Mucosa of descending colon (tissue), 3 donors: ENCODE measurements at regions not wholly inside any gene's neighbourhood (a gene's known extent, or its start where the extent isn't known, plus 50 kb on each side); places are given as distances from the start of the nearest gene placed in this dataset.

Experiments
- ATAC-seq: fragments of 200-7000 bp; cut with Tn5 transposase; one replicate; pipeline ENCODE4 v1.9.1; 2020; ENCODE audit warnings: mild to moderate bottlenecking, moderate library complexity
- DNase-seq, 3 donors: peaks; one replicate each; pipeline ENCODE4 v3.0.0-alpha.2; 2020
- H3K36me3 ChIP-seq: fragments of 200-600 bp; one replicate; pipeline ENCODE4 v1.8.0; 2021; ENCODE audit warnings: low read depth, mild to moderate bottlenecking
- H3K4me1 ChIP-seq: fragments of 200-600 bp; one replicate; pipeline ENCODE4 v1.8.0; 2021; ENCODE audit warnings: low read depth, mild to moderate bottlenecking
- H3K4me3 ChIP-seq: fragments of 200-600 bp; one replicate; pipeline ENCODE4 v1.8.0; 2021; ENCODE audit warnings: mild to moderate bottlenecking
- H3K9me3 ChIP-seq: fragments of 200-600 bp; one replicate; pipeline ENCODE4 v1.8.0; 2021; ENCODE audit warnings: mild to moderate bottlenecking
- intact Hi-C, 2 donors: fragments of 100-400 bp; cut with DNase I in 1 of 2; cut with micrococcal nuclease in 1 of 2; formaldehyde crosslinking; loops; one replicate each; pipeline versions ENCODE4 v1.11.0 to v1.11.1; 2022; cut with DNase I, micrococcal nuclease
- TF ChIP-seq, protein P1 (sequence below): fragments of 200-600 bp; IDR thresholded peaks from one replicate; pipeline ENCODE4 v1.8.0; 2022; ENCODE audit warnings: antibody characterized with exemption, mild to moderate bottlenecking
- donor health status: DM: no; HTN: no; CAD: no; lungs with moderate emphysema.
- donor health status: DM: no; HTN: no; CAD: no.
- donor health status: DM: no; HTN: yes; CAD: no.

DNA sequence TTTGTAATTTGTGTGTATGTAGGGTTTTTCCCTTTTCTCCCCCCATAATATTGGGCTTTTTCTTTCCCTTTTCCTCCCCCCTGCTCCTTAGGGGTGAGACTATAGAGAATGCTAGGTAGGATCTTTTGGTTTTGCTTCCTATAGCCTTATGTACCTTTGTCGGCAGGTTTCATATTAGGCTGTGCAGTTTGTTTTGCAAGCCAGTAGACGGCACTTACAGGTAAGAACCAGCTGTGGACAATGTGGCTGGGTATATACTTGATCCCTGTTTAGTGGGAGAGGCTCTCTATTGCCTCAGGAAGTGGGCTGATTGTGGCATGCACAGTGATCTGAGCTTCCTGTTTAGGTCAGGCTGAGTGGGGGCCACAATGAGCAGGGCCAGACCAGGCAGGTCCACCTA lies 359.2 kb upstream of the OBI1 start:
- Histone ChIP-seq H3K4me1 (no peaks in the 10 kb centered on the region), H3K4me3 (no peak overlapping the region), H3K36me3 (no peaks in the 10 kb centered on the region), H3K9me3 (peaks cover 23% of the 10 kb centered on the region)
- intact Hi-C loops: no loop called here
- ATAC-seq (no peak), DNase-seq (no peak)
- TF ChIP-seq, protein P1, sequence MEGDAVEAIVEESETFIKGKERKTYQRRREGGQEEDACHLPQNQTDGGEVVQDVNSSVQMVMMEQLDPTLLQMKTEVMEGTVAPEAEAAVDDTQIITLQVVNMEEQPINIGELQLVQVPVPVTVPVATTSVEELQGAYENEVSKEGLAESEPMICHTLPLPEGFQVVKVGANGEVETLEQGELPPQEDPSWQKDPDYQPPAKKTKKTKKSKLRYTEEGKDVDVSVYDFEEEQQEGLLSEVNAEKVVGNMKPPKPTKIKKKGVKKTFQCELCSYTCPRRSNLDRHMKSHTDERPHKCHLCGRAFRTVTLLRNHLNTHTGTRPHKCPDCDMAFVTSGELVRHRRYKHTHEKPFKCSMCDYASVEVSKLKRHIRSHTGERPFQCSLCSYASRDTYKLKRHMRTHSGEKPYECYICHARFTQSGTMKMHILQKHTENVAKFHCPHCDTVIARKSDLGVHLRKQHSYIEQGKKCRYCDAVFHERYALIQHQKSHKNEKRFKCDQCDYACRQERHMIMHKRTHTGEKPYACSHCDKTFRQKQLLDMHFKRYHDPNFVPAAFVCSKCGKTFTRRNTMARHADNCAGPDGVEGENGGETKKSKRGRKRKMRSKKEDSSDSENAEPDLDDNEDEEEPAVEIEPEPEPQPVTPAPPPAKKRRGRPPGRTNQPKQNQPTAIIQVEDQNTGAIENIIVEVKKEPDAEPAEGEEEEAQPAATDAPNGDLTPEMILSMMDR: no peak

GRCh38 chr13:79011179-79011578 lies 352.2 kb upstream of the OBI1 start:
- no peaks in the 10 kb centered on the region for H3K9me3 ChIP-seq
- H3K36me3 ChIP-seq: no peaks in the 10 kb centered on the region
- H3K4me3 ChIP-seq: no peak overlapping the region
- ATAC-seq (no peak), DNase-seq (no peak)
- intact Hi-C loops: no loop called here
- TF ChIP-seq, protein P1: no peak
- no peaks in the 10 kb centered on the region for H3K4me1 ChIP-seq

DNA sequence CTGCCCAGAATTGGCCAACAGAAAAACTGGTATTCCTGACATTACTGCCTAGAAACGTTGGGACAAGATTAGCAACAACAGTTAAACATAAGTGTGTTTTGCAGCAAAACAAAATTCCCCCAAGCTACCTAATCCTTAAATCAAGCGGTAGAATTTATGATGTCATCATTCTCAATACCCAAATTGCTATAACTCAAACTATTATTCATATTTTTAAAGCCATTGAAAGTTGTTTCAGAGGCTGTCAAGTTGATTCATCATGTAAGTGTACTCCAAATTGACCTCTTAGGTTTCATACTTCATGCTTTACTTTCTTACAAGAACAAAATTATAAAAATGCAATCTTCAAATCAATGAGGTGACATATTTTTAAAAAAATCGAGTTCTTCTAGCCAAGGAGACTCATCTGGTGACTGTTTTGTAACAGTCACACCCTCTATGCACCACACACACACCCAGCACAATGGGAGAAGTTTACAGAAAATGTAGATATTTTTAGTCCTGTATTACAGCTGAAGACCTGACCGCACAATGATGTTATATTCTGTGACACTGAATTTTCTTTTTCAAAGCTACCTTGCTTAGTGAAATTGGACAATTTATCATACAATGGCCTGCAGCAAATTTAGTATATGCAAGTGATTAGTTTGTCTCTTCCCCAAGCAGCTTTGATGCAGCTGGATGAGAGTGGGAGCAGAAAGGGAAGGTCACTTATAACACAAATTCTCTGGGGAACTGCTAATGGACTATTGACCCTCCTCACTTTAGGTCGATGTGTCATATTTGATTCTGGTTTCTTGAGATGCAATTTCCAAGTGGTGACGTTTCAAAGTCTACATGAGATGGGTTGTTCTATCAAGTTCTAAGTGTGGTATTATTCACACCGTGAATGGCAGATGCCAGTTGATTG lies 345.3 kb upstream of the OBI1 start:
- Histone ChIP-seq H3K4me3 (no peak overlapping the region), H3K9me3 (no peaks in the 10 kb centered on the region), H3K36me3 (no peaks in the 10 kb centered on the region), H3K4me1 (no peaks in the 10 kb centered on the region)
- ATAC-seq (no peak), DNase-seq (no peak)
- intact Hi-C loops: no loop called here
- TF ChIP-seq, protein P1: no peak

- Histone ChIP-seq H3K4me1 (no peaks in the 10 kb centered on the region), H3K9me3 (no peaks in the 10 kb centered on the region), H3K36me3 (no peaks in the 10 kb centered on the region), H3K4me3 (no peak overlapping the region)
- no peak for ATAC-seq
- intact Hi-C loops: no loop called here
- no peak for DNase-seq
- TF ChIP-seq, protein P1: no peak
Observed at GRCh38 chr13:78999494-78999893, 340.5 kb upstream of the OBI1 start.

- H3K9me3 ChIP-seq: no peaks in the 10 kb centered on the region
- no peaks in the 10 kb centered on the region for H3K4me1 ChIP-seq
- intact Hi-C loops: no loop called here
- no peaks in the 10 kb centered on the region for H3K36me3 ChIP-seq
- TF ChIP-seq, protein P1: no peak
- ATAC-seq (no peak), DNase-seq (no peak)
- no peak overlapping the region for H3K4me3 ChIP-seq
Observed at GRCh38 chr13:78998630-78999315, 339.8 kb upstream of the OBI1 start.
